Central memory CD4-positive, alpha-beta T cell (primary cell): ENCODE measurements at regions not wholly inside any gene's neighbourhood (a gene's known extent, or its start where the extent isn't known, plus 50 kb on each side); places are given as distances from the start of the nearest gene placed in this dataset.
"Not testable (repeated sequence)": the region's sequence is repeated elsewhere in the genome, so short reads cannot be mapped to it uniquely, and the experiment has no call there.

ENCODE experiments used
- DNase-seq: peaks from one replicate; pipeline ENCODE4 v3.0.0; 2022

DNA sequence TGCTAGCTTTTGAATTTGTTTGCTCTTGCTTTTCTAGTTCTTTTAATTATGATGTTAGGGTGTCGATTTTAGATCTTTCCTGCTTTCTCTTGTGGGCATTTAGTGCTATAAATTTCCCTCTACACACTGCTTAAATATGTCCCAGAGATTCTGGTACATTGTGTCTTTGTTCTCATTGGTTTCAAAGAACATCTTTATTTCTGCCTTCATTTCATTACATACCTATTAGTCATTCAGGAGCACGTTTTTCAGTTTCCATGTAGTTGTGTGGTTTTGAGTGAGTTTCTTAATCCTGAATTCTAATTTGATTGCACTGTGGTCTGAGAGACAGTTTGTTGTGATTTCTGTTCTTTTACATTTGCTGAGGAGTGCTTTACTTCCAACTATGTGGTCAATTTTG, 51.2 kb upstream of the MB21D2 start:
- DNase-seq = not testable (repeated sequence)

- DNase-seq = no peak
Observed at GRCh38 chr3:192980632-192981031, 63.0 kb upstream of the MB21D2 start.

GRCh38 chr3:192986379-192986778, 68.7 kb upstream of the MB21D2 start:
- DNase-seq = no peak

DNA sequence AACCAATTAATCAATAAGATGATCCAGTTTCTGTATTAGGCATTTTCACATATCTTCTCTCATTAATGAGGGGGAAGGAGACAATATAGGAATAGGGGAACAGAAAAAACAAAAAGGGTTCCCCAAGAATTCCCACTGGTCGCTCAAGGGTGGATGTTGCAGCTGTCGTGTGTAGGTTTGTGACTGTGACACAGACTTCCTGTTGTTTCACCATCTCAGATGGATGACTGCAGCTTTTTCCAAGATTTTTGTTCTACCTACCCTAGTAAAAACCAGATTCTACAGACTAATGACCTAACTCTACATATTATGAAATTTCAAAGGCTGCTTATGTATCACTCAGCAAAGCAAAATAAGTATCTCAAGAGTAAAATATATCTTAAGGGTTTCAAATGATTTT, 73.7 kb upstream of the MB21D2 start:
- DNase-seq = no peak

DNA sequence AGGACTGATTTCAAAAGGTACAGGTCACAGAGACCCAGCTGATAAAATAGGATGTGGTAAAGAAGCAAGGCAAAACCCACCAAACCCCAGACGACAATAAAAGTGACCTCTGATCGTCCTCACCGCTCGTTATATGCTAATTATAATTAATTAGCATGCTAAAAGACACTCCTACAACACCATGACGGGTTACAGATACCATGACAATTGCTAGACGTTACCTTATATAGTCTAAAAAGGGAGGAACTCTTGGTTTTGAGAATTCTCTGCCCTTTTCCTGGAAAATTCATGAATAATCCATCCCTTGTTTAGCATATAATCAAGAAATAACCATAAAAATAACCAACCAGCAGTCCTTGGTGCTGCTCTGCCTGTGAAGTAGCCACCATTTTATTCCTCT, 74.7 kb upstream of the MB21D2 start:
- DNase-seq = no peak

- DNase-seq = no peak
Observed at GRCh38 chr3:192993411-192993810, 75.8 kb upstream of the MB21D2 start.

GRCh38 chr3:193001113-193001512, 83.5 kb upstream of the MB21D2 start:
- not testable (repeated sequence) for DNase-seq

DNA sequence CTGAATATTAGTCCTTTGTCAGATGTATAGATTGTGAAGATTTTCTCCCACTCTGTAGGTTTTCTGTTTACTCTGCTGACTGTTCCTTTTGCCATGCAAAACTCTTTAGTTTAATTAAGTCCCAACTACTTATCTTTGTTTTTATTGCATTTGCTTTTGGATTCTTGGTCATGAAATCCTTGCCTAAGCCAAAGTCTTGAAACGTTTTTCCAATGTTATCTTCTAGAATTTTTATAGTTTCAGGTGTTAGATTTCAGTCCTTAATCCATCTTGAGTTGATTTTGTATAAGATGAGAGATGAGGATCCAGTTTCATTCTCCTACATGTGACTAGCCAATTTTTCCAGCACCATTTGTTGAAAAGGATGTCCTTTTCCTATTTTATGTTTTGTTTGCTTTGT, 86.0 kb upstream of the MB21D2 start:
- not testable (repeated sequence) for DNase-seq

DNA sequence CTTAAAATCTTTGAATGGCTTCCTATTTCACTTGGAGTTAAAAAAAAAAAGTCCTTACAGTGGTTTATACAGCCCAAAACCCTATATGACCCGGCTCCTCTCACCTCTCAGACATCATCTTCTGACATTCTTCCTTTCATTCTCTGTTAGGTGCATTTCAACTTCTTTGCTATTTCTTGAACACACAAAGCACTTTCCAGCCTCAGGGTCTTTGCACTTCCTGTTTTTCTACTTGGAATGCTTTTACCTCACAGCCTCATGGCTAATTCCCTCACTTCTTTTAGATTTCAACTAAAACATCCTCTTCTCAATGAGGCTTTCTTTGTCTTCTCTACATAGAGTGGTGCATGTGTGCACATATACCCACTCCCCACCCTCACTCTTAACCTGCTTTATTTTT, 91.0 kb upstream of the MB21D2 start:
- DNase-seq = no peak

- no peak for DNase-seq
Observed at GRCh38 chr3:193010191-193010590, 92.5 kb upstream of the MB21D2 start.

DNA sequence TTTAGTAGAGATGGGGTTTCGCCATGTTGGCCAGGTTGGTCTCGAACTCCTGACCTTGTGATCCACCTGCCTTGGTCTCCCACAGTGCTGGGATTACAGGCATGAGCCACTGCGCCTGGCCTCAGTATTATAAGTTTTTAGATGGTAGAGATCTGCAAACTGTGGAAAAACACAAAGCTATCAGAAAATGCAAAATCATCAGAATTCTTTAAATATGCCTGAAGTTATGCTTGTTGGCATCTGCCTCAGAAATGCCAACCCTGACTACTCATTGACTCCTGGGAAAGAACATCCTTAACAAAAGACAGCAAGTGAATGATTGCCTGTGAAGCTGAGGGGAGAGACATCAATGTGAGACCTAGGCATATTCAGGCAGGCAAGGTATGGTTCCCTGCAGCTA, 94.3 kb upstream of the MB21D2 start:
- no peak for DNase-seq

DNA sequence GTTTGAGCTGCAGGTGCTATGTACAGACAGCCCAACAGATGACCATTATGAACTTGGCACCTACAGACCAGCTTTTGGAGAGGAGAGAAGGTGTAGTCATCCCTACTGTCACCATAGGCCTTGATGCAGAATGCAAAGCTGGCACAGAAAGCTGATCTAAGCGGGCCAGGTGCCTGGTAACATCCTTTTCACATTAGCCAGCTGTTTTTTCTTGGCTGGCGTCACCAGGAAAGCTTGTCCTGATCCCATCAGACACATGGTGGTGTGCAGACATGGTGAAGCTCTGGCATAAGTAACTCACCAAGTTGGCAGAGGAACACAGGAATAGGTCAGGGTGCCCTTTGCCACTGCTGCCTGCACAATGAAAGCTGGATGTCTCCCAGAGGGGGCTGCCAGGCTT, 97.2 kb upstream of the MB21D2 start:
- DNase-seq = no peak

- DNase-seq = no peak
Observed at GRCh38 chr3:193016437-193016901, 98.8 kb upstream of the MB21D2 start.

GRCh38 chr3:193021506-193022010, 103.9 kb upstream of the MB21D2 start:
- DNase-seq = no peak

GRCh38 chr3:193023218-193023617, 105.6 kb upstream of the MB21D2 start:
- DNase-seq = no peak

- DNase-seq = no peak
Observed at GRCh38 chr3:193028258-193028657, 110.6 kb upstream of the MB21D2 start.

- no peak for DNase-seq
Observed at GRCh38 chr3:193029800-193030199, 112.1 kb upstream of the MB21D2 start.

DNA sequence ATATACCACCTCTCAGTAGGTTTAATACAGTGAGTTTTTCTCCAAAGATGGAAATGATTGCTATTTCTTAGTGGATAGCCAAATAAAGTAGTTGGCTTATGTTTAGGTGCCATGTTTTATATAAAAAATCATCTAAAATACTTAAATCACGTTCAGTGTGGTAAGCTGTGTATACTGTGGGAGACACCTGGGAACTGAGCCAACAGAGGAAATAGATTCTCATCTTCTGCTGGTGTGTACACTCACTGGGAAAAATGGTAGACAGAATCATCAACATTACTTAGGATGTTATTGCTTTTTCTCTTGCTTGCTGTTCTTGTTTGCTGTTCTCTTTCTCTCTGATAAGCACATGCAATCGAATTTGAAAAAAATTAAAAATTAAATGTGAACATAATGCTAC, 112.6 kb upstream of the MB21D2 start:
- DNase-seq = no peak

- DNase-seq = no peak
Observed at GRCh38 chr3:193031911-193032310, 114.3 kb upstream of the MB21D2 start.

DNA sequence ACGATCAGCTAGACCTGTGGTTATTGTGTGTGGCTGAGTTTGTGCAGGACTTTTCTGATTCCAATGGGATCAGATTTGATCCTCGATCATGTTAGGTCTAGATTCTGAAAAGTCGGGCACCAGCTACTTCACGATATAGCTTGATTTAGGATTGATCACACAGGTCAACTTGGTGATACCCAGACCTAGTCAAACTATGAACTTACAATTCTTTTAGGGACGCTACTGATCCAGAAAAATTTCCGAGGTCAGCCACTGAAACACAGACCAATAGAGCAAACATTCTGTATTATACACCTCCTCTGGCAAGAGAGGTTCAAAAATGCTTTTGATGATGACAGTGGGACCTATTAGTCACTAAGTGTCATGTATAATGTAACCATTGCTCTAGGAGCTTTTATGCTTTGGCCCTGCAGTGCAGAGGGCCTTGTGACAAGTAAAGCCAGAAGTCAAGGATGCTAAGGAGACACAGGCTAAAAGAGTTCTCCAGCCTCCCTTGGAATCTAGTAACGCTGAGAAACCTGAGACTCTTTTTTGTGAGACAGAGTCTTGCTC, 115.6 kb upstream of the MB21D2 start:
- no peak for DNase-seq

DNA sequence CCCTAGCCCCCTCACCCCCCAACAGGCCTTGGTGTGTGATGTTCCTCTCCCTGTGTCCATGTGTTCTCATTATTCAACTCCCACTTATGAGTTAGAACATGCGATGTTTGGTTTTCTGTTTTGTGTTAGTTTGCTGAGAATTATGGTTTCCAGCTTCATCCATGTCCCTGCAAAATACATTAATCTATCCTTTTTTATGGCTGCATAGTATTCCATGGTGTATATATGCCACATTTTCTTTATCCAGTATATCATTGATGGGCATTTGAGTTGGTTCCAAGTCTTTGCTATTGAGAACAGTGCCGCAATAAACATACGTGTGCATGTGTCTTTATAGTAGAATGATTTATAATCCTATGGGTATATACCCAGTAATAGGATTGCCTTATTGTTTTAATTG, 120.2 kb upstream of the MB21D2 start:
- DNase-seq = not testable (repeated sequence)

DNA sequence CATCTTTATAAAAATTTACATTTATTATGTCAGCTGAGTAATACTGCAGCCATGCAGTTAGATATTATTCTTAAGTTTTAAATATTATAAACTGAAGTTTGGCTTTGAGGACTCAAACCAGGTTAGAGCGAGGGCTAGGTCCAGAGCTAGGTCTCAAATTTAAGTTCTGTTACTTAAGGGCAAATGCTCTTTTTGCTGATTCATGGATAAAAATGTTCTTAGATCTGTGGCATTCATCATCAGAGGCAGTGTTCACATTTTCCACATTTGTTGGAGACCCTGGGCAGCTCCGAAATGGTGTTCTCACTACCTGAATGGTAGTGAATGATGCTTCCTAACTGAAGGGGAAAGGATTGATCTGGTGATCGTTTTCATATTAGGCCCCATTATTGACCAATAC, 121.4 kb upstream of the MB21D2 start:
- DNase-seq = no peak

- DNase-seq = peak; percentile 34
Observed at GRCh38 chr3:193040836-193041672, 123.4 kb upstream of the MB21D2 start.

- no peak for DNase-seq
Observed at GRCh38 chr3:193046371-193046770, 128.7 kb upstream of the MB21D2 start.
